GM12874 (cell line): ENCODE measurements at regions not wholly inside any gene's neighbourhood (a gene's known extent, or its start where the extent isn't known, plus 50 kb on each side); places are given as distances from the start of the nearest gene placed in this dataset.

Experiments used
- CTCF ChIP-seq: IDR thresholded peaks from 2 replicates; pipeline ENCODE4 v1.5.1; 2011; ENCODE audit warnings: low read depth, mild to moderate bottlenecking, control low read depth, low read length, moderate library complexity; ENCODE audit not compliant: insufficient read depth

DNA sequence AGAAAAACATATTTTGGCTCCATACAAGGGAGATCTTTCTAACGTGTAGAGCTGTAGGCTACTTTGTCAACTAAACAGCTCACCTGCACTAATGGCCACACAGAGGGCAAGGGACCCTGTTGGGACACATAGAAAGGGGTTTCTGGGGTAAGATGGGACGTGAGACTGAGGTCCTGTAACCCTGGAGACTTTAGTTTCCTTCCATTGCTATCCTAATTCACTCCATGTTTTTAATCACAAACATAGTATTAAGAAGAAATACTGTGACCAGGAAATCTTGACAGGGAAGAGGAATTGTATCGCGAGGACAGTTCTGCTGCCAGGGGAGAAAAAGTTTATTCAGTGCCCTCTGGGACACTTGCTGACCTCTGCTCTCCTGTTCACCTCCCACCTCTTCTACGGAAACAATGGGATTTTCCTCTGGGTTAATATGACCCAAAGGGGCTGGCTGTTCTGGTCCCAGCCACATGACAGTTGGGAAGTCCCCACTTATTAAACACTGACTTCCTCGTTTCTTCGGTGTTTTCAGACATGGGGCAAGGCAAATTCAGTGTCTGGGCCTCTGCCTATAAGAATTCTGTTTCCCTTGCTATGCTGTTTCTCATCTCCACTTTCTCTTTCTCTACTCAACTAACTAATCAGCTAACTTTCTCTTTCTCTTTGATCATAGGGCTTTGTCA, 106.9 kb upstream of the SEMA6A start:
- no peak for TF ChIP-seq CTCF

DNA sequence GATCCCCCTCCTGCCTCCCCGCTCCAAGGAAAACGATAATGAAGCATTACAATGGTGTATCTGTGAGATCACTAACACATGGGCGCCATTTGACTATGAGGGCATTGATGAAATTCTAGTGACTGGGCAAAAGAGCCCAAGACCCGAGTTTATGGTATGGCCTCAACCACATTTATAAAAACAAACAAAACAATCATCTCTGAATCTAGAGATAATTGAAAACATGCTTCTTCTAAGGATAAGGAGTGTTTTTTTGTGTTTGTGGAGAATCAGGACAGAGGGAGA, 100.9 kb upstream of the SEMA6A start:
- TF ChIP-seq CTCF, result no peak

DNA sequence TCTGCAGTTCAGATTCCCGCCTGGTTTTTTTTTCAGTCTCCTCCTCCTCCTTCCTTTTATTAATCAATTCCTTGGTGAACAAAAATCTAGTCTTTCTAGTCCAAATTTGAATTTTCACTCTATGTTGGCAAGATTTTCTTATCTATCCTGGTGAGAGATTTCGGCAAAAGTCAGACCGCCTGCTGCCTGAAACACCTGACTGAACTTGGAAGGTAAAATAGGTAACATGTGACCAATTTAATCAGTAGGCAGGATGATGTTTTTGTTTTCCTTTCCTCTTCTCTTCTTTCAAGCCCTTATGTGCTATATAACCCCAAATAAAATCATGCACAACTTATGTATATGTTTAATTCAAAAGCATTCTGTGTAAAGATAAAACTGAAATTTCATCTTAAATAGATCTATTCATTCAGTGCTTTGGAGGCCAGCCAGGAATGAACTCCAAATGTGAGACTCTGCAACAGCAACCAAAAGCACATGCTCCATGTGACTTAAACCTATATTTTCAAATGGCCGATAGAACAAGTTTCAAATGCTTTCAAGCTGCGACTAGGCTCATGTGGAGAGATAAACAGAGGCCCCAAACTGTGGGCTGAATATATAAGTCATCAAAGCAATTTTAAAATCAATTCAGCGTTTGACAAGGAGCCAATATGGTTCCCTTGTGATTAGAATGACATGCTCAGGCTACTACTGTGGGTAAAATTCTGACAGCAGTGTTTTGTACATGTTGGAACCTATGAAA, 100.4 kb upstream of the SEMA6A start:
- no peak for TF ChIP-seq CTCF

DNA sequence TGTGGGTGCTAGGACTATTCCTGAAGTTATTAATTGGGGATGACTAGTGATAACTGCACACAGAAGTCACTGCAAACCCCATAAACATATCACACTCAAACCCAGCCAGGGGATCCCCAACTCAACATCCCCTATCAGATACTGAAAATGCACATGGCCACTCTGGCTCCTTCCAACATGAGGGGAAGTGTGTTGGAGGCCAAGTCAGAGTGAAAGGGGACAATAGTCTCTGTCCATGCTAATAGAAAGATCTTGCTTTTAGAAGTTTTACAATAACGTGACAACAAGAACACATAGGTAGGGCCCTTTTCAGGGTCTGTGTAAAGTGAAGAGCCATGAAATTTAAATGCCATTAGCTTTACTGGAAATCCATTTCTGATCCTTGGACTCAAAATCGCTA, 98.8 kb upstream of the SEMA6A start:
- no peak for TF ChIP-seq CTCF

DNA sequence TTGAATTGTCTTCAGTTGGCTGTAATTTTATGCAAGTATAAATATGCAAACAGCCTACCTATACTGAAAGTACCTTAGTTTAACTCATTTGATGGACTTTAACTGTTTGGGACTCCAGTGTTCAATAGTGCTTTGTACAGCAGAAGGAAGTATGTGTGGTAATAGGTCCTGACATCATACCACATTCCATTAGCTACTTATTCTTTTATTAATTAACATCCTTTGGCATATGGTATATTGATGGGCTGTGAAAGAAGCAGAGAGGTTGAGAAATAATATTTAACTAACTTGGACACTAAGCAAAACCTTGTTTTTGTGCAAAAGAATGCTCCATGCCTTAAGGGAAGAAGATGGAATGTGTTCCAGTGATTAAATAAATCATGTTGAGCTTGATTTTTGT, 97.6 kb upstream of the SEMA6A start:
- TF ChIP-seq CTCF, result no peak

GRCh38 chr5:116671211-116671736, 96.7 kb upstream of the SEMA6A start:
- no peak for TF ChIP-seq CTCF

DNA sequence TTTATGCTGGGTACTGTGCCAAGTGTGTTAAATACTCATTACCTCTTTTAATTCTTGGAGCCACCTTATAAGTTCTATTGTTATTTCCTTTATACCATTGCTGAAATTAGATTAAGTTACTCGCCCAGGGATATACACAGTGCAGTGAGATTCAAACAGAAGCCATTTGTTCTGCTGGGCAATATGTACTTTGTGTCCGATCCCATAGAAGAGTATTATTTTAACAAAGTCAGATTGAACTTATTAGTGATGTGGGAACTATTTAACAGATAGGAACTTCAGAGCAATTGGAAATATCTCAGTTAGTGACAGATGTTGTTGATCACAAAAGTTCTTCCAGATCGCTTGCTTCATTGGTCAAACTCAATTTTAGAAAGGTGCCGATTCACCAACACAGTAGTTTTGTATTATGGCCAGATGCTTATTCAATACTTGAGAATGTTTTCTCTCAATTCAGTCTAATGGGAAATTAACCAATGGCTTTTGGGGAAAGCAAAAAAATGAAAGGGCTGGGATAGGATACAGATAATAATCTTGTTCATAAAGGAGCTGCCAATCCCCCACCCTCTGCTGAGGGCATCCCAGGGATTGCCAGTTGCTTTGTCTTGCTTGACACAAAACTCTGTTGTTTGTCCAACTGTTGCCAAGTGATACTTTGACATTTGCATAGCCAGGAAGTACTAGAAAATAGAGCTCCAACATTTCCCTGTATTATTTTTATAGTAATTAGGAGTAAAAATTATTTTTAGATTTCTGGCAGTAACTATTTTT, 94.8 kb upstream of the SEMA6A start:
- TF ChIP-seq CTCF, result no peak
